Neural cell (in vitro differentiated cells): ENCODE measurements at regions not wholly inside any gene's neighbourhood (a gene's known extent, or its start where the extent isn't known, plus 50 kb on each side); places are given as distances from the start of the nearest gene placed in this dataset.

ENCODE experiments used
- H2AFZ ChIP-seq: fragments of 200-600, 300-800 bp; sonication (generic), shearing (Covaris generic); 2 replicates; pipeline ENCODE4 v1.6.0; 2014; ENCODE audit warnings: low read depth, mild to moderate bottlenecking, antibody characterized with exemption, low read length, moderate library complexity
- H3F3A ChIP-seq: fragments of 200-600 bp; shearing (Covaris generic); 2 replicates; pipeline ENCODE4 v1.6.1; 2016; ENCODE audit warnings: mild to moderate bottlenecking, moderate library complexity, mixed read lengths, antibody characterized with exemption, low read length; ENCODE audit not compliant: insufficient read depth, poor library complexity, severe bottlenecking
- H3K27ac ChIP-seq: fragments of 200-600, 300-800 bp; sonication (generic), shearing (Covaris generic); 2 replicates; pipeline ENCODE4 v1.5.1; 2014; ENCODE audit warnings: mild to moderate bottlenecking, low read length, moderate library complexity
- H3K27me3 ChIP-seq: fragments of 300-800, 200-600 bp; sonication (generic), shearing (Covaris generic); 2 replicates; pipeline ENCODE4 v1.6.0; 2014; ENCODE audit warnings: mild to moderate bottlenecking, low read depth, low read length, moderate library complexity; ENCODE audit not compliant: insufficient read depth
- H3K36me3 ChIP-seq: fragments of 300-800, 200-600 bp; sonication (generic), shearing (Covaris generic); 2 replicates; pipeline ENCODE4 v1.5.1; 2014; ENCODE audit warnings: mild to moderate bottlenecking, antibody characterized with exemption, low read length, moderate library complexity; ENCODE audit not compliant: insufficient read depth
- H3K4me2 ChIP-seq: fragments of 300-800, 200-600 bp; sonication (generic), shearing (Covaris generic); 2 replicates; pipeline ENCODE4 v1.6.0; 2014; ENCODE audit warnings: mild to moderate bottlenecking, low read length
- H3K4me3 ChIP-seq: fragments of 300-800, 200-600 bp; sonication (generic), shearing (Covaris generic); 2 replicates; pipeline ENCODE4 v1.5.1; 2014; ENCODE audit warnings: mild to moderate bottlenecking, low read length, moderate library complexity
- H3K79me2 ChIP-seq: fragments of 200-600 bp; shearing (Covaris generic); replicated peaks from 2 replicates; pipeline ENCODE4 v1.6.0; 2014; ENCODE audit warnings: mild to moderate bottlenecking, low read length, moderate library complexity; ENCODE audit not compliant: insufficient read depth
- H3K9ac ChIP-seq: fragments of 300-800, 200-600 bp; sonication (generic), shearing (Covaris generic); 2 replicates; pipeline ENCODE4 v1.6.1; 2016; ENCODE audit warnings: mild to moderate bottlenecking, low read length, mixed read lengths
- H3K9me2 ChIP-seq: fragments of 200-600 bp; shearing (Covaris generic); 2 replicates; pipeline ENCODE4 v1.6.1; 2016; ENCODE audit warnings: mild to moderate bottlenecking, low read length, mixed read lengths; ENCODE audit not compliant: insufficient read depth
- H3K9me3 ChIP-seq: fragments of 200-600, 300-800 bp; sonication (generic), shearing (Covaris generic); 2 replicates; pipeline ENCODE4 v1.6.1; 2016; ENCODE audit warnings: mild to moderate bottlenecking, mixed run types, low read length, moderate library complexity, mixed read lengths
- H4K20me1 ChIP-seq: fragments of 200-600 bp; shearing (Covaris generic); 2 replicates; pipeline ENCODE4 v1.6.1; 2016; ENCODE audit warnings: mild to moderate bottlenecking, mixed run types; ENCODE audit not compliant: insufficient read depth
- CTCF ChIP-seq: fragments of 450-650 bp; IDR thresholded peaks from 2 replicates; pipeline ENCODE4 v1.5.1; 2014; ENCODE audit warnings: antibody characterized with exemption, mild to moderate bottlenecking, moderate library complexity; ENCODE audit not compliant: poor library complexity, severe bottlenecking
- EP300 ChIP-seq: fragments of 450-650 bp; conservative IDR thresholded peaks from 2 replicates; pipeline ENCODE4 v1.6.1; 2014; ENCODE audit warnings: antibody characterized with exemption, mild to moderate bottlenecking, moderate library complexity; ENCODE audit not compliant: poor library complexity, severe bottlenecking
- EZH2 ChIP-seq: fragments of 200-600, 300-800 bp; shearing (Covaris generic), sonication (generic); IDR thresholded peaks from 2 replicates; pipeline ENCODE4 v1.6.1; 2014; ENCODE audit warnings: antibody characterized with exemption, low read length, borderline replicate concordance, mild to moderate bottlenecking; ENCODE audit not compliant: insufficient read depth, poor library complexity, severe bottlenecking
- MXI1 ChIP-seq: fragments of 450-650 bp; conservative IDR thresholded peaks from 2 replicates; pipeline ENCODE4 v1.6.1; 2014; ENCODE audit warnings: antibody characterized with exemption, mild to moderate bottlenecking; ENCODE audit not compliant: poor library complexity, severe bottlenecking
- POLR2AphosphoS5 ChIP-seq: IDR thresholded peaks from 2 replicates; pipeline ENCODE4 v1.6.1; 2012
- RAD21 ChIP-seq: fragments of 450-650 bp; conservative IDR thresholded peaks from 2 replicates; pipeline ENCODE4 v1.6.1; 2014; ENCODE audit warnings: antibody characterized with exemption, mild to moderate bottlenecking, moderate library complexity
- REST ChIP-seq: IDR thresholded peaks from 2 replicates; pipeline ENCODE4 v1.6.1; 2012; ENCODE audit warnings: borderline replicate concordance
- SMC3 ChIP-seq: fragments of 450-650 bp; conservative IDR thresholded peaks from 2 replicates; pipeline ENCODE4 v1.6.1; 2014; ENCODE audit warnings: antibody characterized with exemption, mild to moderate bottlenecking, moderate library complexity; ENCODE audit not compliant: poor library complexity
- TAF1 ChIP-seq: IDR thresholded peaks from 2 replicates; pipeline ENCODE4 v1.6.1; 2012; ENCODE audit warnings: low read depth

GRCh38 chr12:116638376-116638775 is 79.2 kb downstream of the MAP1LC3B2 start:
- Histone ChIP-seq H3K4me2 (no peak overlapping the region), H3K4me3 (no peak overlapping the region), H3K27me3 (no peaks in the 10 kb centered on the region), H3F3A (no peaks in the 10 kb centered on the region), H3K9ac (no peak overlapping the region), H3K9me3 (no peaks in the 10 kb centered on the region), H3K36me3 (no peaks in the 10 kb centered on the region), H3K9me2 (no peaks in the 10 kb centered on the region), H2AFZ (no peak overlapping the region), H3K79me2 (no peaks in the 10 kb centered on the region), H4K20me1 (no peaks in the 10 kb centered on the region), H3K27ac (no peak overlapping the region)
- TF ChIP-seq TAF1 (no peak), SMC3 (no peak), MXI1 (no peak), POLR2AphosphoS5 (no peak), CTCF (no peak), EP300 (no peak), RAD21 (no peak), REST (no peak), EZH2 (no peak)

- Histone ChIP-seq H3K4me2 (no peak overlapping the region), H4K20me1 (no peaks in the 10 kb centered on the region), H2AFZ (no peak overlapping the region), H3K36me3 (no peaks in the 10 kb centered on the region), H3K9ac (no peak overlapping the region), H3K27ac (no peak overlapping the region), H3K4me3 (no peak overlapping the region), H3K27me3 (no peaks in the 10 kb centered on the region), H3K79me2 (no peaks in the 10 kb centered on the region), H3K9me3 (no peaks in the 10 kb centered on the region), H3F3A (no peaks in the 10 kb centered on the region), H3K9me2 (no peaks in the 10 kb centered on the region)
- TF ChIP-seq EZH2, result no peak
- TF ChIP-seq POLR2AphosphoS5, result no peak
- no peak for TF ChIP-seq CTCF
- TF ChIP-seq TAF1, result no peak
- no peak for TF ChIP-seq RAD21
- no peak for TF ChIP-seq REST
- no peak for TF ChIP-seq EP300
- TF ChIP-seq MXI1, result no peak
Measured at GRCh38 chr12:116637589-116638150, 78.5 kb downstream of the MAP1LC3B2 start.
